ENCODE measurements at regions not wholly inside any gene's neighbourhood (a gene's known extent, or its start where the extent isn't known, plus 50 kb on each side); places are given as distances from the start of the nearest gene placed in this dataset.

GRCh38 chr12:97899956-97900355 is 437.4 kb downstream of the RMST start:
- no peak for TF ChIP-seq CTCF (conservative IDR thresholded peaks at IDR 0.05; ENCODE audit: low read depth, low read length)
- H3K4me3 ChIP-seq (ENCODE audit: low read depth, low read length): no peak overlapping the region
- DNase-seq (ENCODE audit: low read depth): no peak

DNA sequence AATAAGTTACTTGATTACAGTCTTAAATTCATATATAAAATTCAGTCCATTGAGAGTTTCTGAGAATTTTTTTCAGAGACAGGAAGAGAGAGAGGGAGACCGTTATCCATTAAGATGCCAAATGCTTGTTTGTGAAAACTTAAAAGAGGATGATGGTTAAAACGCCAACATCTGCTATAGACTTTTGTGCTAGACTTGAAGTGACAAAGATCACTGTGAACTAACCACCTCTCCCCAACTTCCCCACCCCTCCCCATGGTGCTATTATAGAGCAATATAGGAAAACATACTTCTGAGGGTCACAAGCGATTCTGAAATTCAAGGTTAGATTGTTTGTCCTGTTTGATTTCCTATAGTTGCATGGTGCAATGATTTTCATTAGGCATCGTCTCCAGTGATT is 440.8 kb downstream of the RMST start:
- TF ChIP-seq CTCF (conservative IDR thresholded peaks at IDR 0.05; ENCODE audit: low read depth, low read length): no peak
- H3K4me3 ChIP-seq (ENCODE audit: low read depth, low read length): no peak overlapping the region
- DNase-seq (ENCODE audit: low read depth): no peak

- TF ChIP-seq CTCF (conservative IDR thresholded peaks at IDR 0.05; ENCODE audit: low read depth, low read length): no peak
- H3K4me3 ChIP-seq (ENCODE audit: low read depth, low read length): no peak overlapping the region
- DNase-seq (ENCODE audit: low read depth): no peak
Observed at GRCh38 chr12:97907504-97907903, 444.9 kb downstream of the RMST start.

DNA sequence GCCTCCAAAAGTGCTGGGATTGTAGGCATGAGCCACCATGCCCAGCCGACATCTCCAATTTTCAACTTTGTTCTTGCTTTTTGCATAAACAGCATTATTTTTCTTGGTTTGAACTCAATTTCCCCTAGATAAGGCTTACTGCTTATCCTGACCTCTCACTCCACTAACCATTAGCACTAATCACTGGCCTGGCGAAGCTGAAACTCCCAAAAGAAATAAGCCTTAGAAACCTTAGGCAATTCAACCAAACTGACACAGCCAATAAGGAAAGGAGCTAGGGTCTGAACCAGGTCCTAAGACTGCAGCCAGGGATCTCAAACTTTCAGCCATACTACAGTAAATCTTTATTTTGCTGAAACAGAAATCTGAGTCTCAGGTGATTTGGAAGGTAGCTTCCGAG is 448.0 kb downstream of the RMST start:
- no peak for DNase-seq (ENCODE audit: low read depth)
- TF ChIP-seq CTCF (conservative IDR thresholded peaks at IDR 0.05; ENCODE audit: low read depth, low read length): no peak
- H3K4me3 ChIP-seq (ENCODE audit: low read depth, low read length): no peak overlapping the region

GRCh38 chr12:97912943-97913342 is 450.3 kb downstream of the RMST start:
- TF ChIP-seq CTCF (conservative IDR thresholded peaks at IDR 0.05; ENCODE audit: low read depth, low read length): no peak
- DNase-seq (ENCODE audit: low read depth): no peak
- H3K4me3 ChIP-seq (ENCODE audit: low read depth, low read length): no peak overlapping the region

- TF ChIP-seq CTCF (conservative IDR thresholded peaks at IDR 0.05; ENCODE audit: low read depth, low read length): no peak
- no peak overlapping the region for H3K4me3 ChIP-seq (ENCODE audit: low read depth, low read length)
- DNase-seq (ENCODE audit: low read depth): peak; percentile 11
Observed at GRCh38 chr12:97921979-97922722, 459.5 kb downstream of the RMST start.

- no peak overlapping the region for H3K4me3 ChIP-seq (ENCODE audit: low read depth, low read length)
- TF ChIP-seq CTCF (conservative IDR thresholded peaks at IDR 0.05; ENCODE audit: low read depth, low read length): no peak
- DNase-seq (ENCODE audit: low read depth): no peak
Observed at GRCh38 chr12:97923546-97923945, 460.9 kb downstream of the RMST start.
